ENCODE measurements at regions not wholly inside any gene's neighbourhood (a gene's known extent, or its start where the extent isn't known, plus 50 kb on each side); places are given as distances from the start of the nearest gene placed in this dataset.
A peak's percentile ranks its signal among the peaks of the same experiment; 100 is the strongest.

GRCh38 chr6:63371104-63371715 is 51.4 kb upstream of the LGSN start:
- WGBS (ENCODE audit: low lambda C conversion rate, missing lambda C conversion rate): 72% methylated on average over 4 of the region's 4 CpGs
- Histone ChIP-seq H3K4me3 (no peak overlapping the region), H3K27ac (no peak overlapping the region), H3K79me2 (no peaks in the 10 kb centered on the region), H3K4me1 (ENCODE audit: insufficient read depth) (peaks cover 6% of the 10 kb centered on the region), H3K36me3 (replicated peaks; ENCODE audit: insufficient read depth, low read depth) (no peaks in the 10 kb centered on the region), H3K4me2 (no peak overlapping the region), H2AFZ (no peak overlapping the region), H4K20me1 (ENCODE audit: insufficient read depth, poor library complexity, severe bottlenecking) (no peaks in the 10 kb centered on the region), H3K9me3 (ENCODE audit: low read depth) (no peaks in the 10 kb centered on the region), H3K9me2 (replicated peaks; ENCODE audit: insufficient read depth) (no peaks in the 10 kb centered on the region), H3K27me3 (no peaks in the 10 kb centered on the region)
- TF ChIP-seq EZH2 (IDR thresholded peaks at IDR 0.05; ENCODE audit: borderline replicate concordance): no peak
- no peak for TF ChIP-seq EZH2phosphoT487 (IDR thresholded peaks at IDR 0.05; ENCODE audit: low read depth, severe bottlenecking, unreplicated experiment)
- TF ChIP-seq CTCF (IDR thresholded peaks at IDR 0.05; ENCODE audit: poor library complexity): no peak
- DNase-seq (ENCODE audit: low spot score): no peak

- no peak overlapping the region for H3K4me3 ChIP-seq
- TF ChIP-seq EZH2phosphoT487 (IDR thresholded peaks at IDR 0.05; ENCODE audit: low read depth, severe bottlenecking, unreplicated experiment) (no peak), EZH2 (IDR thresholded peaks at IDR 0.05; ENCODE audit: borderline replicate concordance) (no peak), CTCF (IDR thresholded peaks at IDR 0.05; ENCODE audit: poor library complexity) (no peak)
- 86% methylated on average over 3 of the region's 3 CpGs for WGBS (ENCODE audit: low lambda C conversion rate, missing lambda C conversion rate)
Measured at GRCh38 chr6:63372951-63373533, 53.3 kb upstream of the LGSN start.

GRCh38 chr6:63389191-63389844 is 69.5 kb upstream of the LGSN start:
- no peaks in the 10 kb centered on the region for H3K27me3 ChIP-seq
- H3K79me2 ChIP-seq: no peaks in the 10 kb centered on the region
- 65% methylated on average over 2 of the region's 2 CpGs for WGBS (ENCODE audit: low lambda C conversion rate, missing lambda C conversion rate)
- H2AFZ ChIP-seq: peak overlapping the region; percentile 35
- DNase-seq (ENCODE audit: low spot score): no peak
- peak overlapping the region; percentile 44 for H3K27ac ChIP-seq
- TF ChIP-seq CTCF (IDR thresholded peaks at IDR 0.05; ENCODE audit: poor library complexity) (no peak), EZH2phosphoT487 (IDR thresholded peaks at IDR 0.05; ENCODE audit: low read depth, severe bottlenecking, unreplicated experiment) (no peak), EZH2 (IDR thresholded peaks at IDR 0.05; ENCODE audit: borderline replicate concordance) (no peak)
- H3K36me3 ChIP-seq (replicated peaks; ENCODE audit: insufficient read depth, low read depth): no peaks in the 10 kb centered on the region
- no peak overlapping the region for H3K4me3 ChIP-seq
- no peaks in the 10 kb centered on the region for H4K20me1 ChIP-seq (ENCODE audit: insufficient read depth, poor library complexity, severe bottlenecking)
- no peaks in the 10 kb centered on the region for H3K9me2 ChIP-seq (replicated peaks; ENCODE audit: insufficient read depth)
- H3K4me1 ChIP-seq (ENCODE audit: insufficient read depth): peaks cover 13% of the 10 kb centered on the region
- no peaks in the 10 kb centered on the region for H3K9me3 ChIP-seq (ENCODE audit: low read depth)
- no peak overlapping the region for H3K4me2 ChIP-seq

More at GRCh38 chr6:63372951-63373533, 53.3 kb upstream of the LGSN start:
- no peak for DNase-seq (ENCODE audit: low spot score)
- H3K79me2 ChIP-seq: no peaks in the 10 kb centered on the region
- H3K27me3 ChIP-seq: no peaks in the 10 kb centered on the region
- no peaks in the 10 kb centered on the region for H3K9me2 ChIP-seq (replicated peaks; ENCODE audit: insufficient read depth)
- H3K27ac ChIP-seq: no peak overlapping the region
- H4K20me1 ChIP-seq (ENCODE audit: insufficient read depth, poor library complexity, severe bottlenecking): no peaks in the 10 kb centered on the region
- no peak overlapping the region for H2AFZ ChIP-seq
- peaks cover 6% of the 10 kb centered on the region for H3K4me1 ChIP-seq (ENCODE audit: insufficient read depth)
- H3K4me2 ChIP-seq: no peak overlapping the region
- H3K9me3 ChIP-seq (ENCODE audit: low read depth): no peaks in the 10 kb centered on the region
- no peaks in the 10 kb centered on the region for H3K36me3 ChIP-seq (replicated peaks; ENCODE audit: insufficient read depth, low read depth)

Data from hepatocyte (in vitro differentiated cells).